ENCODE measurements at regions not wholly inside any gene's neighbourhood (a gene's known extent, or its start where the extent isn't known, plus 50 kb on each side); places are given as distances from the start of the nearest gene placed in this dataset.
"Not testable (repeated sequence)": the region's sequence is repeated elsewhere in the genome, so short reads cannot be mapped to it uniquely, and the experiment has no call there.

DNA sequence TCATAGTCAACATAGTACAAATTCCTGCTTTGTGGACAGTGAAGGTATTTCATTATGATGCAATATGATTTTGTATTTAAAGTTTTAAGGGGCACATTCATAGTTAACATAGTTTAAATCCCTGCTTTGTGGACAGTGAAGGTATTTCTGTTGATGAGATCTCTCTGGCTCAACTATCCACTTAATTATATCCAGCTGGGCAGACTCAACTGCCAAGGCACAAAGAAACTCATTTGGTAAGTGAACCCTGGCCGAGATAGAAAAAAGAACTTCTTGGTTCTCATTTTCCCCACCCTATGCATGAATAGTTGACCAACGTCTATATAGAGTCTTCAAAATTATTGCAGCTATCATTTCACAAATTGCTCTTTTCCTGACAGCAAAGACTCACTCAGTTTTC, 1194.6 kb downstream of the NCAM2 start:
- Mint-ChIP-seq H3K9me3 (ENCODE audit: low read depth) (peaks cover 9% of the 10 kb centered on the region), H3K4me1 (ENCODE audit: low read depth) (no peaks in the 10 kb centered on the region), H3K27ac (no peak overlapping the region), H3K4me3 (ENCODE audit: low read depth) (no peak overlapping the region), H3K36me3 (ENCODE audit: insufficient read depth) (no peaks in the 10 kb centered on the region), H3K27me3 (no peaks in the 10 kb centered on the region)
- TF ChIP-seq, protein P1, sequence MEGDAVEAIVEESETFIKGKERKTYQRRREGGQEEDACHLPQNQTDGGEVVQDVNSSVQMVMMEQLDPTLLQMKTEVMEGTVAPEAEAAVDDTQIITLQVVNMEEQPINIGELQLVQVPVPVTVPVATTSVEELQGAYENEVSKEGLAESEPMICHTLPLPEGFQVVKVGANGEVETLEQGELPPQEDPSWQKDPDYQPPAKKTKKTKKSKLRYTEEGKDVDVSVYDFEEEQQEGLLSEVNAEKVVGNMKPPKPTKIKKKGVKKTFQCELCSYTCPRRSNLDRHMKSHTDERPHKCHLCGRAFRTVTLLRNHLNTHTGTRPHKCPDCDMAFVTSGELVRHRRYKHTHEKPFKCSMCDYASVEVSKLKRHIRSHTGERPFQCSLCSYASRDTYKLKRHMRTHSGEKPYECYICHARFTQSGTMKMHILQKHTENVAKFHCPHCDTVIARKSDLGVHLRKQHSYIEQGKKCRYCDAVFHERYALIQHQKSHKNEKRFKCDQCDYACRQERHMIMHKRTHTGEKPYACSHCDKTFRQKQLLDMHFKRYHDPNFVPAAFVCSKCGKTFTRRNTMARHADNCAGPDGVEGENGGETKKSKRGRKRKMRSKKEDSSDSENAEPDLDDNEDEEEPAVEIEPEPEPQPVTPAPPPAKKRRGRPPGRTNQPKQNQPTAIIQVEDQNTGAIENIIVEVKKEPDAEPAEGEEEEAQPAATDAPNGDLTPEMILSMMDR (IDR thresholded peaks at IDR 0.05; ENCODE audit: unreplicated experiment), result no peak
- DNase-seq (ENCODE audit: low spot score, unreplicated experiment), result no peak

DNA sequence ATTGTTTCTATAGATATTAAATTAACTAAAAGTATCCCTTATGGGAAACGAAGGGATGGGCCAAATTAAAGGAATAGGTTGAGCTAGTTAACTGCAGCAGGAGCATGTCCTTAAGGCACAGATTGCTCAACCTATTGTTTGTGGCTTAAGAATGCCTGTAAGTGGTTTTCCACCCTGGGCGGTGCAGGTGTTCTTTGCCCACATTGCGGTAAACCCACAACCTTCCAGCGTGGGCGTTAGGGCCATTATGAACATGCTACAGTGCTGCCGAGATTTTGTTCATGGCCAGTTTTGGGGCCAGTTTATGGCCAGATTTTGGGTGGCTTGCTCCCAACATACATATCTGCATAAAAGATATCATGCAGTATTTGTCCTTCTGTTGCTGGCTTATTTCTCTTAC, 1196.8 kb downstream of the NCAM2 start:
- not testable (repeated sequence) for H3K36me3 Mint-ChIP-seq (ENCODE audit: insufficient read depth); H3K27ac Mint-ChIP-seq; H3K4me3 Mint-ChIP-seq (ENCODE audit: low read depth); H3K4me1 Mint-ChIP-seq (ENCODE audit: low read depth); H3K27me3 Mint-ChIP-seq; DNase-seq (ENCODE audit: low spot score, unreplicated experiment)
- peaks cover 12% of the 10 kb centered on the region for H3K9me3 Mint-ChIP-seq (ENCODE audit: low read depth)

DNA sequence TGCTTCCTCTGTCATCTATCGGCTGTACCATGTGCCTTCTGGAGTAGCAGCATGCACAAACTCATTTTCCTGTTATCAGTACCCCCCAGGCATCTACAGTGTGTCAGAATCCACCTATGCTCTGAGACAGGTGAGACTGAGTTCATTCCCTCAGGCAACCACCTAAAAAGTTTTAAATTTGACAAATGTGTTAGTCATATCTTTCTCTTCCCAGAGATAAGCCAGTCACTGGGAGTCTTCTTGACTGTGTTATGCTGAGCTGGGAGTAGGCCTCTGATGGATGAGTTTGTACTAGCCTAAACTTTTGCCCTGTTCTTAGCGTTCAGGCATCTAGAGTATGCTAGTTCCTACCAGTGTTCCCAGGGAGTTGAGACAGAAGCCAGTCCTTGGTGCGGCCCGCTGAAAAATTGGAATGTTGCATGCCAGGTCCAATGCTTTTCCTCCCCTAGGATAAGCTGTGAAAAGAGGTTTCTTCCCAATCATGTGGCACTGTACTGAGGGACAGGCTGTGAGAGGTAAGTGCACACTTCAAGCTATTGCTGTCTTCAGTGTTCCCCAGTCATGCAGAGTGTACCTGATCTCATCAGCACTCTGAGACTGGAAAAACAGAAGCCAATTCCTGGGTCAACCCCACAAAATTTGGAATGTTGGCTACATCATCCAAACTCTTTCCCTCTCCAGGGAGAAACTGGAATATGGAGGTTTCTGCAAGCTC, 1202.3 kb downstream of the NCAM2 start:
- H3K4me3 Mint-ChIP-seq (ENCODE audit: low read depth), result no peak overlapping the region
- peaks cover 12% of the 10 kb centered on the region for H3K9me3 Mint-ChIP-seq (ENCODE audit: low read depth)
- TF ChIP-seq, protein P1 (IDR thresholded peaks at IDR 0.05; ENCODE audit: unreplicated experiment), result no peak
- H3K36me3 Mint-ChIP-seq (ENCODE audit: insufficient read depth), result no peaks in the 10 kb centered on the region
- peak overlapping the region; percentile 31 for H3K27ac Mint-ChIP-seq
- no peak for DNase-seq (ENCODE audit: low spot score, unreplicated experiment)
- no peaks in the 10 kb centered on the region for H3K27me3 Mint-ChIP-seq
- no peaks in the 10 kb centered on the region for H3K4me1 Mint-ChIP-seq (ENCODE audit: low read depth)

DNA sequence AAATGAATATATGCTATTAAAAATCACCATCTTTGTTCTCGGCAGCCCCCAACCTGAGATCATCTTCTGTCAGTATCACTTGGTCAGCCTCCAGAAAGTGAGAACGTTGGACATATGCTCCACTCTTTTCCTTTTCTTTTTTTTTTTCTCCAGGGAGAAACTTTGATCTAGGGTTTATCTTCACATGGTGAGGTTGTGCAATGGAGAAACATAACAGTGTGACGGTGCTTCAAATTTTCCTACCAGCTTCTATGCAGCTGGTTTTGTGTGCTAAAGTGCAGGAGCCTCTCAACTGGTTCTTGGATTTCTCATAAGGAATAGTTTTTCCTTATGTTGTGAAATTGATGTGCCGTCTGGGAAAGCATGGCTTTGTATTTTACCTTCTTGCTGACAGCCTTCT, 1202.9 kb downstream of the NCAM2 start:
- H3K9me3 Mint-ChIP-seq (ENCODE audit: low read depth), result peaks cover 12% of the 10 kb centered on the region
- H3K4me1 Mint-ChIP-seq (ENCODE audit: low read depth), result no peaks in the 10 kb centered on the region
- no peak overlapping the region for H3K4me3 Mint-ChIP-seq (ENCODE audit: low read depth)
- no peak overlapping the region for H3K27ac Mint-ChIP-seq
- DNase-seq (ENCODE audit: low spot score, unreplicated experiment), result no peak
- no peaks in the 10 kb centered on the region for H3K27me3 Mint-ChIP-seq
- TF ChIP-seq, protein P1 (IDR thresholded peaks at IDR 0.05; ENCODE audit: unreplicated experiment), result no peak
- no peaks in the 10 kb centered on the region for H3K36me3 Mint-ChIP-seq (ENCODE audit: insufficient read depth)

DNA sequence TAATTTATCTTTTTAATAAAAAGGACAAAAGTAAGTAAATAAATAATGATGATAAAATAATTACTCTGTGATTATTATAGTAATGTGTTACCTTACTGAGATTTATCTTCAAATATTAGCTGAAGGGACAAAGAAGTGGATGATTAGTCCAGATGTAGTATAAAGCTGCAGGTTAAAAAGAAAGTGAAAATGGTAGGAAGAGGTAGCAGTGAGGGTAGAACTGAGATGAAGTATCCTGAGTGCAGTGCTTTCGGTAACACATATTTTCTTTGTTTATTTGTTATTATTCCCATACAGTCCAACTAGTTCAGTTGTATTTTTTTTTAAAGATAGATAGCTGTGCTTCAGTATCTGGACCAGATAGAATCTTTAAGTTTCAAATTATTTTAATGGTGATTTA, 1203.5 kb downstream of the NCAM2 start:
- H3K4me3 Mint-ChIP-seq (ENCODE audit: low read depth), result no peak overlapping the region
- no peak for DNase-seq (ENCODE audit: low spot score, unreplicated experiment)
- no peak overlapping the region for H3K27ac Mint-ChIP-seq

More for the DNA sequence above, 1203.5 kb downstream of the NCAM2 start:
- TF ChIP-seq, protein P1 (IDR thresholded peaks at IDR 0.05; ENCODE audit: unreplicated experiment), result no peak
- Mint-ChIP-seq H3K4me1 (ENCODE audit: low read depth) (no peaks in the 10 kb centered on the region), H3K9me3 (ENCODE audit: low read depth) (peaks cover 12% of the 10 kb centered on the region), H3K27me3 (no peaks in the 10 kb centered on the region), H3K36me3 (ENCODE audit: insufficient read depth) (no peaks in the 10 kb centered on the region)

Measured in progenitor cell of endocrine pancreas (in vitro differentiated cells).